GM19397 (cell line): ENCODE measurements at regions not wholly inside any gene's neighbourhood (a gene's known extent, or its start where the extent isn't known, plus 50 kb on each side); places are given as distances from the start of the nearest gene placed in this dataset.

Source experiments
- ATAC-seq: cut with Tn5 transposase; IDR thresholded peaks from one replicate; pipeline ENCODE4 v1.9.1; 2021; ENCODE audit warnings: mild to moderate bottlenecking, moderate library complexity; ENCODE audit not compliant: unreplicated experiment

GRCh38 chr12:127546721-127547505, 720.1 kb upstream of the TMEM132C start:
- ATAC-seq: no peak

GRCh38 chr12:127548123-127548553, 718.8 kb upstream of the TMEM132C start:
- no peak for ATAC-seq

GRCh38 chr12:127550271-127550670, 716.7 kb upstream of the TMEM132C start:
- no peak for ATAC-seq

GRCh38 chr12:127552838-127553237, 714.1 kb upstream of the TMEM132C start:
- ATAC-seq: no peak

GRCh38 chr12:127555071-127555470, 711.9 kb upstream of the TMEM132C start:
- ATAC-seq: no peak

GRCh38 chr12:127556231-127556886, 710.6 kb upstream of the TMEM132C start:
- ATAC-seq: no peak

GRCh38 chr12:127558361-127558760, 708.6 kb upstream of the TMEM132C start:
- no peak for ATAC-seq

GRCh38 chr12:127559349-127560040, 707.5 kb upstream of the TMEM132C start:
- ATAC-seq: peak; percentile 90

GRCh38 chr12:127560041-127560478, 706.9 kb upstream of the TMEM132C start:
- no peak for ATAC-seq

GRCh38 chr12:127562816-127563215, 704.2 kb upstream of the TMEM132C start:
- no peak for ATAC-seq

GRCh38 chr12:127565241-127565640, 701.7 kb upstream of the TMEM132C start:
- ATAC-seq: no peak

GRCh38 chr12:127567531-127567930, 699.4 kb upstream of the TMEM132C start:
- ATAC-seq: no peak

- no peak for ATAC-seq
These were observed 696.6 kb upstream of the TMEM132C start for GRCh38 chr12:127570387-127570786.

- no peak for ATAC-seq
These were observed 696.1 kb upstream of the TMEM132C start for GRCh38 chr12:127570793-127571360.

- ATAC-seq: no peak
These were observed 695.4 kb upstream of the TMEM132C start for GRCh38 chr12:127571578-127571977.

GRCh38 chr12:127579446-127579845, 687.5 kb upstream of the TMEM132C start:
- no peak for ATAC-seq

GRCh38 chr12:127582074-127582473, 684.9 kb upstream of the TMEM132C start:
- no peak for ATAC-seq

- ATAC-seq: no peak
These were observed 683.9 kb upstream of the TMEM132C start for GRCh38 chr12:127583041-127583440.

GRCh38 chr12:127588249-127588648, 678.7 kb upstream of the TMEM132C start:
- ATAC-seq: no peak

GRCh38 chr12:127589541-127589940, 677.4 kb upstream of the TMEM132C start:
- no peak for ATAC-seq

GRCh38 chr12:127590868-127591267, 676.1 kb upstream of the TMEM132C start:
- no peak for ATAC-seq
